Left cardiac atrium (tissue), 4 donors: ENCODE measurements at regions not wholly inside any gene's neighbourhood (a gene's known extent, or its start where the extent isn't known, plus 50 kb on each side); places are given as distances from the start of the nearest gene placed in this dataset.
"Not testable (repeated sequence)": the region's sequence is repeated elsewhere in the genome, so short reads cannot be mapped to it uniquely, and the experiment has no call there.

Experiments used
- ATAC-seq, 2 donors: fragments of 200-7000 bp; cut with Tn5 transposase; one replicate each; pipeline ENCODE4 v1.9.1; 2020; ENCODE audit warnings: mild to moderate bottlenecking in 2 of 2, moderate library complexity in 2 of 2
- DNase-seq: peaks from one replicate; pipeline ENCODE4 v3.0.0-alpha.2; 2020
- intact Hi-C, 2 donors: fragments of 100-400 bp; cut with DNase I; formaldehyde crosslinking; loops; one replicate each; pipeline versions ENCODE4 v1.14.1 to v1.15.1; 2022 to 2023
- donor health status: DM: no; HTN: yes; CAD: no.
- donor health status: DM: no; HTN: yes; CAD: no; lungs with severe emphysema.
- donor health status: DM: yes; HTN: yes; CAD: no.
- donor health status: Dilated cardiomyopathy.

GRCh38 chr5:174516741-174517140 lies 207.6 kb upstream of the MSX2 start:
- intact Hi-C loops = no loop called here
- DNase-seq (no peak), ATAC-seq (no peak)

- ATAC-seq (no peak), DNase-seq (no peak)
- intact Hi-C loops = no loop called here
Measured at GRCh38 chr5:174518512-174518911, 205.9 kb upstream of the MSX2 start.

- ATAC-seq (no peak), DNase-seq (no peak)
- intact Hi-C loops = no loop called here
Measured at GRCh38 chr5:174520420-174521396, 203.7 kb upstream of the MSX2 start.

- DNase-seq = no peak
- intact Hi-C loops = no loop called here
- ATAC-seq = no peak
Measured at GRCh38 chr5:174521449-174521848, 202.9 kb upstream of the MSX2 start.

- ATAC-seq (no peak), DNase-seq (no peak)
- intact Hi-C loops = no loop called here
Measured at GRCh38 chr5:174522480-174523260, 201.7 kb upstream of the MSX2 start.

GRCh38 chr5:174523311-174524071 lies 200.9 kb upstream of the MSX2 start:
- intact Hi-C loops = no loop called here
- ATAC-seq (no peak), DNase-seq (no peak)

GRCh38 chr5:174524351-174524750 lies 200.0 kb upstream of the MSX2 start:
- intact Hi-C loops = no loop called here
- DNase-seq (no peak), ATAC-seq (no peak)

- DNase-seq (no peak), ATAC-seq (no peak)
- intact Hi-C loops = no loop called here
Measured at GRCh38 chr5:174526177-174526576, 198.2 kb upstream of the MSX2 start.

- intact Hi-C loops = no loop called here
- ATAC-seq (no peak), DNase-seq (no peak)
Measured at GRCh38 chr5:174527916-174528540, 196.4 kb upstream of the MSX2 start.

GRCh38 chr5:174528821-174529544 lies 195.4 kb upstream of the MSX2 start:
- intact Hi-C loops = no loop called here
- DNase-seq = no peak
- ATAC-seq = no peak

- DNase-seq (no peak), ATAC-seq (no peak)
- intact Hi-C loops = no loop called here
Measured at GRCh38 chr5:174529925-174530681, 194.3 kb upstream of the MSX2 start.

GRCh38 chr5:174531782-174532191 lies 192.6 kb upstream of the MSX2 start:
- DNase-seq (no peak), ATAC-seq (no peak)
- intact Hi-C loops = no loop called here

GRCh38 chr5:174532455-174533453 lies 191.6 kb upstream of the MSX2 start:
- DNase-seq = peak; percentile 86
- ATAC-seq = peak; percentile 77 to 99
- intact Hi-C loops = no loop called here

- DNase-seq (no peak), ATAC-seq (peak in 1 of 2 donors; percentile 66)
- intact Hi-C loops = no loop called here
Measured at GRCh38 chr5:174533751-174534241, 190.6 kb upstream of the MSX2 start.

GRCh38 chr5:174535669-174536068 lies 188.7 kb upstream of the MSX2 start:
- ATAC-seq (no peak), DNase-seq (no peak)
- intact Hi-C loops = no loop called here

GRCh38 chr5:174539823-174540222 lies 184.6 kb upstream of the MSX2 start:
- intact Hi-C loops, ATAC-seq, DNase-seq: not testable (repeated sequence)
